OCI-LY7 (cell line): ENCODE measurements at regions not wholly inside any gene's neighbourhood (a gene's known extent, or its start where the extent isn't known, plus 50 kb on each side); places are given as distances from the start of the nearest gene placed in this dataset.

Experiments used
- BruUV-seq: library from RNA; stranded (reverse); fragments of 400-500 nt; replicated peaks from 2 replicates; lab custom pipeline; 2021; lab: Mats Ljungman, UMichigan
- CTCF ChIA-PET: fragments of 300-600 bp; sonication (Branson Sonifier 250); formaldehyde crosslinking; loops from one replicate; lab custom pipeline; 2022; ENCODE audit warnings: antibody characterized with exemption; ENCODE audit not compliant: unreplicated experiment; lab: Charles Lee
- POLR2A ChIA-PET: fragments of 300-600 bp; sonication (Branson Sonifier 250); formaldehyde crosslinking; loops from one replicate; lab custom pipeline; 2022; ENCODE audit warnings: antibody characterized with exemption; lab: Charles Lee
- DNase-seq: peaks from one replicate; pipeline ENCODE4 v3.0.0-alpha.2; 2015; ENCODE audit warnings: low spot score
- H2AFZ ChIP-seq: fragments of 200-600 bp; sonication (generic), shearing (Covaris generic); 2 replicates; pipeline ENCODE4 v1.6.1; 2014; ENCODE audit warnings: mild to moderate bottlenecking, antibody characterized with exemption, low read length, moderate library complexity
- H3K27ac ChIP-seq: fragments of 200-600 bp; sonication (generic); 2 replicates; pipeline ENCODE4 v1.5.1; 2014; ENCODE audit warnings: mixed run types, low read depth, mild to moderate bottlenecking, moderate library complexity, low read length, inconsistent platforms; ENCODE audit not compliant: poor library complexity, severe bottlenecking
- H3K36me3 ChIP-seq: fragments of 200-600 bp; sonication (generic); 2 replicates; pipeline ENCODE4 v1.6.1; 2014; ENCODE audit warnings: mild to moderate bottlenecking, antibody characterized with exemption, low read length, moderate library complexity, mixed read lengths; ENCODE audit not compliant: insufficient read depth
- H3K4me1 ChIP-seq: fragments of 200-600 bp; sonication (generic); 2 replicates; pipeline ENCODE4 v1.5.1; 2014; ENCODE audit warnings: mild to moderate bottlenecking, low read length; ENCODE audit not compliant: insufficient read depth, poor library complexity, severe bottlenecking
- H3K4me2 ChIP-seq: fragments of 200-600 bp; sonication (generic); 2 replicates; pipeline ENCODE4 v1.6.1; 2014; ENCODE audit warnings: mild to moderate bottlenecking, low read length
- H3K4me3 ChIP-seq: fragments of 200-600 bp; sonication (generic); 2 replicates; pipeline ENCODE4 v1.5.1; 2014; ENCODE audit warnings: mild to moderate bottlenecking, low read depth, low read length; ENCODE audit not compliant: poor library complexity, severe bottlenecking
- H3K79me2 ChIP-seq: fragments of 200-600 bp; sonication (generic); 2 replicates; pipeline ENCODE4 v1.6.1; 2016; ENCODE audit warnings: low read depth, mild to moderate bottlenecking, low read length, moderate library complexity, mixed read lengths; ENCODE audit not compliant: insufficient read depth
- H3K9me2 ChIP-seq: fragments of 200-600 bp; sonication (generic); 2 replicates; pipeline ENCODE4 v1.6.1; 2016; ENCODE audit warnings: mild to moderate bottlenecking, low read length, mixed read lengths; ENCODE audit not compliant: insufficient read depth
- H3K9me3 ChIP-seq: fragments of 200-600 bp; sonication (generic); 2 replicates; pipeline ENCODE4 v1.6.1; 2014; ENCODE audit warnings: mild to moderate bottlenecking, mixed run types, low read length, mixed read lengths
- H4K20me1 ChIP-seq: fragments of 200-600 bp; sonication (generic); 2 replicates; pipeline ENCODE4 v1.6.1; 2014; ENCODE audit warnings: mild to moderate bottlenecking, antibody characterized with exemption, low read length, moderate library complexity, mixed read lengths; ENCODE audit not compliant: insufficient read depth
- CTCF ChIP-seq: fragments of 200-600 bp; sonication (generic); conservative IDR thresholded peaks from 2 replicates; pipeline ENCODE4 v1.5.1; 2014; ENCODE audit warnings: mild to moderate bottlenecking, antibody characterized with exemption, low read length, moderate library complexity, mixed read lengths
- EZH2phosphoT487 ChIP-seq: fragments of 200-600 bp; sonication (generic); IDR thresholded peaks from 2 replicates; pipeline ENCODE4 v1.6.1; 2018; ENCODE audit warnings: low read depth, borderline replicate concordance, mild to moderate bottlenecking, mixed run types, antibody characterized with exemption, low read length, moderate library complexity, mixed read lengths
- intact Hi-C: fragments of 100-400 bp; cut with micrococcal nuclease; formaldehyde crosslinking; loops from one replicate; pipeline ENCODE4 v1.10.0; 2022; ENCODE audit not compliant: unreplicated experiment

GRCh38 chr2:144183727-144184126 lies 336.2 kb downstream of the ZEB2 start:
- intact Hi-C loops: no loop called here
- DNase-seq: peak; percentile 55

DNA sequence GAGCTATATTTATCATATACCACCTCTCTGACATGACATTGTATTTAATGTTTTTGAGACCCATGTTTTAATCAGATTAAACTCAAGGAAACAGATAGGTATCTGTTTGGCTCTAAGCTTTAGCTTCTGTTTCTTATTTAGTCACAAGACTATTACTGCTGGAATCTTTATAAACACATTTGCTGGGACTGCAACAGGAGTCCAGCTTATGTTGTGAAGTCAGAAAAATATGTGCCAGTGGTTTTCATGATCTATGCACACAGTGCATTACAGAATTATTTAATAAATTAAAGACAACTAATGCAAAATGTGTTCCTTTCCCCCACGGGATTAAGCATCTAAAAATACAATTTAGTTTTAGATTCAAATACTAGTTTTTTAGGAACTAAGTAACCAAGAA lies 338.9 kb downstream of the ZEB2 start:
- Histone ChIP-seq H3K27ac (no peak overlapping the region), H3K4me3 (no peak overlapping the region), H3K4me1 (peaks cover 15% of the 10 kb centered on the region), H2AFZ (no peak overlapping the region), H3K36me3 (peaks cover 11% of the 10 kb centered on the region; the same call in 1 of the 2 replicates), H3K9me2 (no peaks in the 10 kb centered on the region), H4K20me1 (no peaks in the 10 kb centered on the region), H3K9me3 (no peaks in the 10 kb centered on the region), H3K79me2 (no peaks in the 10 kb centered on the region; the same call in 1 of the 2 replicates), H3K4me2 (no peak overlapping the region)
- no TSS peak for BruUV-seq
- ChIA-PET CTCF (no interaction called here), POLR2A (interaction anchor here (0.5 to 1.5 kb wide), 9 partner anchors 8 to 1050 kb away, joined by 3 to 4 read pairs (median 3); no protein-coding TSS in a partner anchor)
- TF ChIP-seq EZH2phosphoT487: no peak
- TF ChIP-seq CTCF: no peak
- intact Hi-C loops: no loop called here
- no peak for DNase-seq

More at GRCh38 chr2:144183727-144184126, 336.2 kb downstream of the ZEB2 start:
- BruUV-seq: no TSS peak
- Histone ChIP-seq H2AFZ (no peak overlapping the region; the same call in 1 of the 2 replicates), H3K9me3 (no peaks in the 10 kb centered on the region), H3K79me2 (no peaks in the 10 kb centered on the region), H3K36me3 (peaks cover 11% of the 10 kb centered on the region; the same call in 1 of the 2 replicates), H3K4me1 (peaks cover 19% of the 10 kb centered on the region), H3K9me2 (no peaks in the 10 kb centered on the region), H3K27ac (no peak overlapping the region), H3K4me3 (no peak overlapping the region), H3K4me2 (0 out of 2 replicates have a peak overlapping the region, but pooled peaks have one; percentile 25), H4K20me1 (no peaks in the 10 kb centered on the region)
- ChIA-PET CTCF (no interaction called here), POLR2A (interaction anchor here (0.6 to 1.0 kb wide), 3 partner anchors 14 to 755 kb away, joined by 3 to 4 read pairs (median 3); no protein-coding TSS in a partner anchor)
- TF ChIP-seq CTCF: no peak
- TF ChIP-seq EZH2phosphoT487: no peak

DNA sequence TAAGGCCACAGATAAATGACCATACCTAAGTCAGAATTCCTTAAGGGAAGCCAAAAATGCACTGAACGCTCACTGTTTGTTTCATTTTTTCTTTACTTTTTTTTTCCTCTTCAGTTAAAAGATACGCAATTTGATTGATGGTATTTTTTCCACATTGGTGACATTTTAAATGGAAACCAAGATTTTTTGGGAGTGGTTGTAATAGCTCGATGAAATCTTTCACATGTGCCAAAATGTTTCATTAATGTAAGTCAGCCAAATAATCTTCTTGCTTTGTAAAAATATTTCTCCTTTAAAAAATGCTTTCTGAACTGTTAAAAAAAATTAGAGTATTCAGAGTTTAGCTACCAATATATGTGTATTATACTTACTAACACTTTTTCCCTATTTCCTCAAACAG lies 339.8 kb downstream of the ZEB2 start:
- TF ChIP-seq EZH2phosphoT487 (no peak), CTCF (no peak)
- DNase-seq: no peak
- Histone ChIP-seq H3K4me2 (no peak overlapping the region), H3K36me3 (peaks cover 11% of the 10 kb centered on the region; the same call in 1 of the 2 replicates), H3K9me3 (no peaks in the 10 kb centered on the region), H2AFZ (no peak overlapping the region), H3K79me2 (no peaks in the 10 kb centered on the region; the same call in 1 of the 2 replicates), H3K4me3 (no peak overlapping the region), H4K20me1 (no peaks in the 10 kb centered on the region), H3K4me1 (peaks cover 15% of the 10 kb centered on the region), H3K27ac (no peak overlapping the region), H3K9me2 (no peaks in the 10 kb centered on the region)
- BruUV-seq: no TSS peak
- intact Hi-C loops: no loop called here
- ChIA-PET CTCF (no interaction called here), POLR2A (interaction anchor here (0.6 to 1.5 kb wide), 3 partner anchors 18 to 1049 kb away, joined by 3 to 4 read pairs (median 3); no protein-coding TSS in a partner anchor)
